ENCODE measurements at regions not wholly inside any gene's neighbourhood (a gene's known extent, or its start where the extent isn't known, plus 50 kb on each side); places are given as distances from the start of the nearest gene placed in this dataset.
"Not testable (repeated sequence)": the region's sequence is repeated elsewhere in the genome, so short reads cannot be mapped to it uniquely, and the experiment has no call there.

- no peak for DNase-seq
These were observed 1079.5 kb upstream of the CELF4 start for GRCh38 chr18:38644875-38645641.

- no peak for DNase-seq
These were observed 1077.1 kb upstream of the CELF4 start for GRCh38 chr18:38642711-38643110.

- not testable (repeated sequence) for DNase-seq
These were observed 1074.1 kb upstream of the CELF4 start for GRCh38 chr18:38639700-38640099.

GRCh38 chr18:38635709-38636430 lies 1070.3 kb upstream of the CELF4 start:
- DNase-seq, result no peak

- DNase-seq, result no peak
These were observed 1068.5 kb upstream of the CELF4 start for GRCh38 chr18:38634117-38634516.

- no peak for DNase-seq
These were observed 1067.7 kb upstream of the CELF4 start for GRCh38 chr18:38633333-38633732.

- no peak for DNase-seq
These were observed 1053.5 kb upstream of the CELF4 start for GRCh38 chr18:38619129-38619528.

- no peak for DNase-seq
These were observed 1050.7 kb upstream of the CELF4 start for GRCh38 chr18:38616306-38616705.

- DNase-seq, result no peak
These were observed 1047.3 kb upstream of the CELF4 start for GRCh38 chr18:38612904-38613303.

- DNase-seq, result no peak
These were observed 1045.7 kb upstream of the CELF4 start for GRCh38 chr18:38611036-38611964.

- DNase-seq, result no peak
These were observed 1041.2 kb upstream of the CELF4 start for GRCh38 chr18:38606841-38607240.

GRCh38 chr18:38602341-38602740 lies 1036.7 kb upstream of the CELF4 start:
- DNase-seq, result peak; percentile 61

GRCh38 chr18:38587571-38587970 lies 1022.0 kb upstream of the CELF4 start:
- no peak for DNase-seq

GRCh38 chr18:38586327-38586726 lies 1020.7 kb upstream of the CELF4 start:
- DNase-seq, result no peak

GRCh38 chr18:38579764-38580163 lies 1014.2 kb upstream of the CELF4 start:
- no peak for DNase-seq

GRCh38 chr18:38576916-38577315 lies 1011.3 kb upstream of the CELF4 start:
- no peak for DNase-seq

- DNase-seq, result peak; percentile 49
These were observed 1010.8 kb upstream of the CELF4 start for GRCh38 chr18:38576349-38576748.

- no peak for DNase-seq
These were observed 1010.0 kb upstream of the CELF4 start for GRCh38 chr18:38575648-38576047.

GRCh38 chr18:38575023-38575422 lies 1009.4 kb upstream of the CELF4 start:
- DNase-seq, result no peak

- DNase-seq, result no peak
These were observed 1007.0 kb upstream of the CELF4 start for GRCh38 chr18:38572554-38573111.

- DNase-seq, result no peak
These were observed 1006.1 kb upstream of the CELF4 start for GRCh38 chr18:38571651-38572050.

- no peak for DNase-seq
These were observed 999.9 kb upstream of the CELF4 start for GRCh38 chr18:38565513-38565912.

- no peak for DNase-seq
These were observed 997.9 kb upstream of the CELF4 start for GRCh38 chr18:38563396-38563980.

Measured in GDM1 (cell line).